Astrocyte of the cerebellum (primary cell): ENCODE measurements at regions not wholly inside any gene's neighbourhood (a gene's known extent, or its start where the extent isn't known, plus 50 kb on each side); places are given as distances from the start of the nearest gene placed in this dataset.

Experiments
- DNase-seq: peaks from one replicate; pipeline ENCODE4 v3.0.0-alpha.2; 2011; ENCODE audit warnings: low read depth
- H3K4me3 ChIP-seq: 2 replicates; pipeline ENCODE4 v1.5.1; 2011; ENCODE audit warnings: mild to moderate bottlenecking, low read depth, low read length, moderate library complexity
- in situ Hi-C: cut with HindIII; loops from 2 replicates; pipeline ENCODE4 v1.10.0; 2017; ENCODE audit warnings: low sequenced_read_pairs
- TF ChIP-seq, protein P1 (sequence below): IDR thresholded peaks from 2 replicates; pipeline ENCODE4 v1.5.1; 2012; ENCODE audit warnings: low read length, low read depth, moderate library complexity, mild to moderate bottlenecking; ENCODE audit errors: missing control alignments

DNA sequence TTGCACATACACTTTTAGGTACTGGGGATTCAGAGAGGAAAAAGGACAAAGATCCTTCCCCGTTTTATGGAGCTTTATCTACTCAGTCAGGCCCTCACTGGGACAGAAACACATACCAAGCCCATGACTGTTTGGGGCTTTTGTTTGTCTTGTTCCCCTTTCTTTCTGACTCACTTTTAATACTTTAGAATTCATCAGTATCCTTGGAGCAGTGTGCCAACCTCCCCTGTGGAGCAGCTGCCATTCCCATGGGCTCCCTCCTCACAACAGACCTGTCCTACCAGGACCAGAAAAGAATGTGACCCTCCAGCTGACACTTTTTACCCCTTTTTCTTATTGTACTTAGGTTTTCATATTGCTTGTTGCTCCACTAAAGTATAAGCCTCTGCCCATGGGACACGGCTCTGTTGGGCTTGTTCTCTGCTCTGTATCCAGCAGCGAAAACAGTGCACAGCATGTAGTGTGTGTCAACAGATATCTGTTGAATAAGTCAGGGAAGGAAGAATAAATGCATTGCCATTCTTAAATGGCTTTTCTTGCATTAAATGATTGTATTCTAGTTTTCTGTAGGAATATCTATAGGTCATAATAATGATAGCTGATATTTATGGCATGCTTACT is 431.1 kb downstream of the EFNB2 start:
- peak; percentile 78 for DNase-seq
- in situ Hi-C loops, result no loop called here
- no peak overlapping the region for H3K4me3 ChIP-seq
- TF ChIP-seq, protein P1, sequence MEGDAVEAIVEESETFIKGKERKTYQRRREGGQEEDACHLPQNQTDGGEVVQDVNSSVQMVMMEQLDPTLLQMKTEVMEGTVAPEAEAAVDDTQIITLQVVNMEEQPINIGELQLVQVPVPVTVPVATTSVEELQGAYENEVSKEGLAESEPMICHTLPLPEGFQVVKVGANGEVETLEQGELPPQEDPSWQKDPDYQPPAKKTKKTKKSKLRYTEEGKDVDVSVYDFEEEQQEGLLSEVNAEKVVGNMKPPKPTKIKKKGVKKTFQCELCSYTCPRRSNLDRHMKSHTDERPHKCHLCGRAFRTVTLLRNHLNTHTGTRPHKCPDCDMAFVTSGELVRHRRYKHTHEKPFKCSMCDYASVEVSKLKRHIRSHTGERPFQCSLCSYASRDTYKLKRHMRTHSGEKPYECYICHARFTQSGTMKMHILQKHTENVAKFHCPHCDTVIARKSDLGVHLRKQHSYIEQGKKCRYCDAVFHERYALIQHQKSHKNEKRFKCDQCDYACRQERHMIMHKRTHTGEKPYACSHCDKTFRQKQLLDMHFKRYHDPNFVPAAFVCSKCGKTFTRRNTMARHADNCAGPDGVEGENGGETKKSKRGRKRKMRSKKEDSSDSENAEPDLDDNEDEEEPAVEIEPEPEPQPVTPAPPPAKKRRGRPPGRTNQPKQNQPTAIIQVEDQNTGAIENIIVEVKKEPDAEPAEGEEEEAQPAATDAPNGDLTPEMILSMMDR, result no peak

DNA sequence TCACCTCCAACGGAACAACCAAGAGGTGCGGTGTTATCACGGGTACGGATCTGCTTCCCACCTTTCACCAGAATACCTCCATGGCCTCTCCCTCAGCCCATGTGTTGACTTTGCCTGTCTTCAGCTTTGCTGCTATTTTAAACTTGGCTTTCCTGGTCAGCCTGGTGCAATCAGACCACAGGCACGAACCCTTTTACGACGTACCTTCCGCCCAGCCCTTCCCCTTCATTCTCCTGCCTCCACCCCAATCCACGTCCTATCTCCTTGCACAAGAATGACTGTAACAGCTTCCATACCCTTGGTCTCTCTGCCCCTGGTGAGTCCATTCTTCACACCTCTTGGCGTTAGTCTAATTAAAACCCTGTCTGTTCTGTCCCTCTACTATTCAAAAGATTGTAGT is 431.7 kb downstream of the EFNB2 start:
- no peak for DNase-seq
- in situ Hi-C loops, result no loop called here
- TF ChIP-seq, protein P1, result no peak

GRCh38 chr13:106102786-106103185 is 432.7 kb downstream of the EFNB2 start:
- in situ Hi-C loops, result no loop called here
- TF ChIP-seq, protein P1, result no peak
- H3K4me3 ChIP-seq, result no peak overlapping the region
- DNase-seq, result no peak

More for the DNA sequence above, 431.7 kb downstream of the EFNB2 start:
- H3K4me3 ChIP-seq, result no peak overlapping the region

GRCh38 chr13:106101201-106101600 is 434.3 kb downstream of the EFNB2 start:
- no peak for DNase-seq
- no peak overlapping the region for H3K4me3 ChIP-seq
- in situ Hi-C loops, result no loop called here
- TF ChIP-seq, protein P1, result no peak

DNA sequence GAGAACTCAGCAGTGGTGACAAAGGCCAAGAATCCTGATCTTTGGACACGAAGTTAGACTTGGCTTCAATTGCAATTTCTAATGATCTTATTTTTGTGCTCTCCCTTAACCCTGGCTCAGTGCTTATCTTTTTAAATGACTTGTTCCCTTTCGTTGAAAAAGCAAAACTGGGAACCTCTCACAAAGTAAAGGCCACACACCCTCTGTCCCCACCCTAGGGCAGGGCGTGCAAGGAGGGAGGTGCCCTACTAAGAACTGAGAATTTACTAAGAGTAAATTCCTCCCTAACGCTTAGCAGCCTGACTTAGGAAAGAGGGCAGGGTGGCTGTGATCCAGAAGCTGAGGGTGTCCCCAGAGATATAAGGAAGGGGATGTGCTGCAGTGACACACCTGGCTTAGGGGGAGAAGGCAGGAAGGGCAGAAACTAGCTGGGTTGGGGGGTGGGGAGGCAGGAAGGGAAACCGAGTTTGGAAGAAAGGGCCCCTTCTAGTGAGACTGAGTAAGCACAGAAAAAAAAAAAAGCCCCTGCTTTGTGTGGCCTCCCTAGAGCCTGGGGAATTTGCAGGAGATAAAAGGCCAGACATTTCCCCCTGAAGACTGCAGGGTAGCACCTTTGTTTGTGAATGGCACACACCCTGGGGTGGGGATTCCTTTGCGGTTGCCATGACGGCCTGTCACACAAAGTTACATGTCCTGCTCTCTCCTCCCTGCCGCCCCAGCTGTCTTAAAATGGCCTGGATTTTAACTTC is 435.1 kb downstream of the EFNB2 start:
- DNase-seq, result no peak
- no peak overlapping the region for H3K4me3 ChIP-seq
- in situ Hi-C loops, result no loop called here
- TF ChIP-seq, protein P1, result no peak

DNA sequence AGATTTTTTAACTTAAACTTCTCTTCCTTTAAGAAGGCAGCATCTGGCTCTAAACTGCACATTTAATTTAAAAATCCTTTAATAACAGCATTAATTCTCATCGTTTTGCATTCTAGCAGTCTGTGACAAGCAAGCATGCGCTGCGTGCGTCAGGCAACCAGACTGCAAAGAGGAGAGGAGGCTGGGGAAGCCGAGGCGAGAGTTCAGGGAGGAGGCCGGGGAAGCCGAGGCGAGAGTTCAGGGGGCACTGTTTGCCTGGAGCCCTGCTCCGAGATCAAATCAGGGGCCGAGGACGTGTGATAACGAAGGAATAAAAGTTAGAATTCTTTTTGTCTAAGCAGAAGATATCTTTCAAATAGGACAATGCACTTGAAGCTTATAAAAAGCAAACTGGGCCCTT is 435.7 kb downstream of the EFNB2 start:
- H3K4me3 ChIP-seq, result no peak overlapping the region
- TF ChIP-seq, protein P1, result no peak
- no peak for DNase-seq
- in situ Hi-C loops, result no loop called here
